ENCODE measurements at regions not wholly inside any gene's neighbourhood (a gene's known extent, or its start where the extent isn't known, plus 50 kb on each side); places are given as distances from the start of the nearest gene placed in this dataset.

GRCh38 chr6:88480816-88481215 is 314.7 kb upstream of the CNR1 start:
- TF ChIP-seq CTCF (conservative IDR thresholded peaks at IDR 0.05 in 1 of 2, IDR thresholded peaks at IDR 0.05 in 1 of 2; ENCODE audit: low read depth in 1 of 2, low read length in 2 of 2) = no peak
- TF ChIP-seq EZH2 (IDR thresholded peaks at IDR 0.05; ENCODE audit: low read length, missing control alignments) = no peak

Measured in fibroblast of lung (primary cell).